Heart right ventricle (tissue), 16 donors: ENCODE measurements at regions not wholly inside any gene's neighbourhood (a gene's known extent, or its start where the extent isn't known, plus 50 kb on each side); places are given as distances from the start of the nearest gene placed in this dataset.

ENCODE experiments used
- ATAC-seq, 8 donors: fragments of 200-7000 bp; cut with Tn5 transposase; one replicate each; pipeline ENCODE4 v1.9.1; 2020; ENCODE audit warnings: mild to moderate bottlenecking in 8 of 8, moderate library complexity in 8 of 8, moderate number of reproducible peaks in 1 of 8
- DNase-seq, 2 donors: peaks; one replicate each; pipeline ENCODE4 v3.0.0-alpha.2; 2020
- H3K27ac ChIP-seq, 10 donors: fragments of 200-600 bp; sonication (generic) in 2 of 10; one replicate each; pipeline versions ENCODE4 v1.5.0 to v1.8.0; 2020 to 2022; ENCODE audit warnings: mild to moderate bottlenecking in 3 of 10
- H3K27me3 ChIP-seq, 7 donors: fragments of 200-600 bp; one replicate each; pipeline ENCODE4 v1.8.0; 2021 to 2022; ENCODE audit warnings: mild to moderate bottlenecking in 2 of 7
- H3K36me3 ChIP-seq, 9 donors: fragments of 200-600 bp; sonication (generic) in 1 of 9; one replicate each; pipeline versions ENCODE4 v1.5.0 to v1.8.0; 2020 to 2022; ENCODE audit warnings: mild to moderate bottlenecking in 2 of 9
- H3K4me1 ChIP-seq, 9 donors: fragments of 200-600 bp; sonication (generic) in 1 of 9; one replicate each; pipeline versions ENCODE4 v1.5.0 to v1.8.0; 2020 to 2022; ENCODE audit warnings: mild to moderate bottlenecking in 4 of 9
- H3K4me3 ChIP-seq, 10 donors: fragments of 200-600 bp; sonication (generic) in 2 of 10; one replicate each; pipeline versions ENCODE4 v1.5.0 to v1.8.0; 2020 to 2022; ENCODE audit warnings: mild to moderate bottlenecking in 7 of 10, moderate library complexity in 2 of 10
- H3K9me3 ChIP-seq, 11 donors: fragments of 200-600 bp in 10 of 11; sonication (generic) in 2 of 11; one replicate each; pipeline versions ENCODE4 v1.5.0 to v1.8.0; 2013 to 2022; ENCODE audit warnings: mild to moderate bottlenecking in 2 of 11, control low read depth in 1 of 11, moderate library complexity in 1 of 11
- CTCF ChIP-seq, 9 donors: fragments of 200-600 bp; sonication (generic) in 2 of 9; IDR thresholded peaks; one replicate each; pipeline versions ENCODE4 v1.5.0 to v1.8.0; 2021 to 2022; ENCODE audit warnings: antibody characterized with exemption in 9 of 9, mild to moderate bottlenecking in 5 of 9, moderate library complexity in 1 of 9
- WGBS, 2 donors: extraction: QIAGEN DNeasy Blood & Tissue Kit; methylation state at CpG; one replicate each; pipeline ENCODE4 v1.1.7; 2013; ENCODE audit warnings: inconsistent platforms in 1 of 2; 5-methylcytosine and 5-hydroxymethylcytosine counted together
- intact Hi-C, 10 donors: fragments of 100-400 bp; cut with DNase I; formaldehyde crosslinking; loops; one replicate each; pipeline versions ENCODE4 v1.11.1 to v1.14.2; 2022
- donor health status: Arrhythmogenic right ventricular cardiomyopathy.
- donor health status: ischemic (EF 13 %, LVEDD 7.1; RV severe dilation, severe dysfunction).
- donor health status: healthy with polysubstance abuse.
- donor health status: DM: no; HTN: yes; CAD: no.
- donor health status: DM: no; HTN: no; CAD: no.
- donor health status: ischemic (EF 25% LVEDD 6.9; RV normal size, moderate dysfunction).
- donor health status: ischemic (EF 25% LVEDD 5.7; RV mildly dilated, moderate dysfunction).
- donor health status: healthy.
- donor health status: DM: yes; HTN: yes; CAD: no.
- donor health status: Ischemic cardiomyopathy.
- donor health status: ischemic (EF 35%, LVEDD 5.7; RV mildly dilated, moderate dysfunction).
- donor health status: nonischemic (EF 11% LVEDD 7.7; RV severe dilation, severe dysfunction).
- donor health status: DM: yes; HTN: yes; CAD: no.
- donor health status: PGD.
- donor health status: ischemic (EF 29% LVEDD 5.4; RV normal size, mild dysfunction).
- donor health status: nonischemic (EF 23%, LVEDD 6.1; RV moderate dilation, normal function).

- DNase-seq (no peak), ATAC-seq (no peak)
- Histone ChIP-seq H3K9me3 (peaks cover 0 to 5% (median 0%) of the 10 kb centered on the region in 11 donors), H3K27ac (no peak overlapping the region), H3K4me3 (no peak overlapping the region), H3K27me3 (no peaks in the 10 kb centered on the region), H3K36me3 (no peaks in the 10 kb centered on the region), H3K4me1 (no peaks in the 10 kb centered on the region)
- intact Hi-C loops, result no loop called here
- no peak for TF ChIP-seq CTCF (IDR thresholded peaks at IDR 0.05)
Observed at GRCh38 chr1:199033661-199034060, 394.8 kb downstream of the PTPRC start.

GRCh38 chr1:199038156-199038555, 399.3 kb downstream of the PTPRC start:
- H3K27ac ChIP-seq, result no peak overlapping the region
- no peak for TF ChIP-seq CTCF (IDR thresholded peaks at IDR 0.05)
- 74 to 81% methylated on average over 3 of the region's 3 CpGs for WGBS, 2 donors

GRCh38 chr1:199040076-199040905, 401.5 kb downstream of the PTPRC start:
- H3K36me3 ChIP-seq, result no peaks in the 10 kb centered on the region
- 90 to 93% methylated on average over 1 of the region's 1 CpG for WGBS, 2 donors
- ATAC-seq (no peak), DNase-seq (no peak)
- H3K27ac ChIP-seq, result no peak overlapping the region
- no peak overlapping the region for H3K4me3 ChIP-seq
- no peaks in the 10 kb centered on the region for H3K9me3 ChIP-seq
- intact Hi-C loops, result no loop called here
- TF ChIP-seq CTCF (IDR thresholded peaks at IDR 0.05), result no peak
- H3K4me1 ChIP-seq, result peaks cover 0 to 21% (median 0%) of the 10 kb centered on the region in 9 donors
- H3K27me3 ChIP-seq, result no peaks in the 10 kb centered on the region

More at GRCh38 chr1:199038156-199038555, 399.3 kb downstream of the PTPRC start:
- Histone ChIP-seq H3K4me3 (no peak overlapping the region), H3K36me3 (no peaks in the 10 kb centered on the region), H3K9me3 (no peaks in the 10 kb centered on the region), H3K27me3 (no peaks in the 10 kb centered on the region), H3K4me1 (peaks cover 0 to 21% (median 0%) of the 10 kb centered on the region in 9 donors)
- intact Hi-C loops, result no loop called here
- no peak for DNase-seq
- ATAC-seq, result no peak

- H3K36me3 ChIP-seq, result no peaks in the 10 kb centered on the region
- DNase-seq (no peak), ATAC-seq (no peak)
- H3K4me1 ChIP-seq, result peaks cover 0 to 21% (median 0%) of the 10 kb centered on the region in 9 donors
- no peak overlapping the region for H3K4me3 ChIP-seq
- no peak for TF ChIP-seq CTCF (IDR thresholded peaks at IDR 0.05)
- peak overlapping the region in 1 of 10 donors; percentile 4 for H3K27ac ChIP-seq
- intact Hi-C loops, result no loop called here
- no peaks in the 10 kb centered on the region for H3K9me3 ChIP-seq
- H3K27me3 ChIP-seq, result no peaks in the 10 kb centered on the region
- 20 to 21% methylated on average over 4 of the region's 4 CpGs for WGBS, 2 donors
Observed at GRCh38 chr1:199041173-199041914, 402.5 kb downstream of the PTPRC start.
